OCI-LY1 (cell line): ENCODE measurements at regions not wholly inside any gene's neighbourhood (a gene's known extent, or its start where the extent isn't known, plus 50 kb on each side); places are given as distances from the start of the nearest gene placed in this dataset.

Source experiments
- CTCF ChIP-seq: fragments of 200-600 bp; sonication (generic), shearing (Covaris generic); IDR thresholded peaks from 2 replicates; pipeline ENCODE4 v1.5.1; 2017; ENCODE audit warnings: mild to moderate bottlenecking, antibody characterized with exemption, low read length, moderate library complexity, mixed read lengths
- EZH2 ChIP-seq: fragments of 200-600 bp; sonication (generic), shearing (Covaris generic); IDR thresholded peaks from 2 replicates; pipeline ENCODE4 v1.8.0; 2017; ENCODE audit warnings: borderline replicate concordance, mixed run types, mild to moderate bottlenecking, antibody characterized with exemption, low read length, moderate library complexity, mixed read lengths

GRCh38 chr17:6914711-6915110 is 81.1 kb upstream of the ALOX12 start:
- no peak for TF ChIP-seq CTCF
- no peak for TF ChIP-seq EZH2
